Nephron (organoid): ENCODE measurements at regions not wholly inside any gene's neighbourhood (a gene's known extent, or its start where the extent isn't known, plus 50 kb on each side); places are given as distances from the start of the nearest gene placed in this dataset.
"Not testable (repeated sequence)": the region's sequence is repeated elsewhere in the genome, so short reads cannot be mapped to it uniquely, and the experiment has no call there.

Source experiments
- H3K27ac Mint-ChIP-seq, 3 experiments: 2 replicates each; pipeline ENCODE4 v1.8.0; 2020; ENCODE audit warnings: mixed read lengths in 3 of 3, mild to moderate bottlenecking in 2 of 3, moderate library complexity in 1 of 3
- H3K27me3 Mint-ChIP-seq: 2 replicates; pipeline ENCODE4 v1.8.0; 2021; ENCODE audit warnings: low read depth, mild to moderate bottlenecking, moderate library complexity, mixed read lengths
- H3K36me3 Mint-ChIP-seq: 2 replicates; pipeline ENCODE4 v1.8.0; 2020; ENCODE audit warnings: low read depth, mixed read lengths
- H3K4me1 Mint-ChIP-seq: 2 replicates; pipeline ENCODE4 v1.8.0; 2020; ENCODE audit warnings: mixed read lengths
- H3K4me3 Mint-ChIP-seq, 3 experiments: 2 replicates each; pipeline ENCODE4 v1.8.0; 2020; ENCODE audit warnings: mild to moderate bottlenecking in 3 of 3, mixed read lengths in 3 of 3, moderate library complexity in 2 of 3
- H3K9me3 Mint-ChIP-seq: 2 replicates; pipeline ENCODE4 v1.8.0; 2020; ENCODE audit warnings: mixed read lengths
- CTCF ChIP-seq, 3 experiments: fragments of 200-600 bp; sonication (generic); IDR thresholded peaks; one replicate each; pipeline ENCODE4 v1.5.0; 2021; ENCODE audit warnings: antibody characterized with exemption in 3 of 3; ENCODE audit not compliant: unreplicated experiment in 3 of 3

GRCh38 chr1:185520188-185520920 lies 203.3 kb upstream of the IVNS1ABP start:
- TF ChIP-seq CTCF (IDR thresholded peaks at IDR 0.05; ENCODE audit: unreplicated experiment in 3 of 3) = no peak
- Mint-ChIP-seq H3K36me3 (peaks cover 7% of the 10 kb centered on the region), H3K9me3 (peaks cover 30% of the 10 kb centered on the region), H3K4me3 (no peak overlapping the region), H3K27me3 (no peaks in the 10 kb centered on the region), H3K4me1 (no peaks in the 10 kb centered on the region), H3K27ac (no peak overlapping the region)

- H3K4me3 Mint-ChIP-seq = no peak overlapping the region
- peaks cover 28% of the 10 kb centered on the region for H3K9me3 Mint-ChIP-seq
- H3K36me3 Mint-ChIP-seq = peaks cover 7% of the 10 kb centered on the region
- no peaks in the 10 kb centered on the region for H3K4me1 Mint-ChIP-seq
- no peak for TF ChIP-seq CTCF (IDR thresholded peaks at IDR 0.05; ENCODE audit: unreplicated experiment in 3 of 3)
- no peaks in the 10 kb centered on the region for H3K27me3 Mint-ChIP-seq
- no peak overlapping the region for H3K27ac Mint-ChIP-seq
These were observed 200.9 kb upstream of the IVNS1ABP start for GRCh38 chr1:185517808-185518419.

GRCh38 chr1:185517301-185517700 lies 200.3 kb upstream of the IVNS1ABP start:
- H3K4me3 Mint-ChIP-seq, H3K27ac Mint-ChIP-seq: not testable (repeated sequence)

GRCh38 chr1:185515696-185516095 lies 198.7 kb upstream of the IVNS1ABP start:
- Mint-ChIP-seq H3K36me3 (peaks cover 7% of the 10 kb centered on the region), H3K27me3 (no peaks in the 10 kb centered on the region), H3K4me1 (no peaks in the 10 kb centered on the region), H3K4me3 (no peak overlapping the region), H3K9me3 (peaks cover 25% of the 10 kb centered on the region), H3K27ac (no peak overlapping the region)
- TF ChIP-seq CTCF (IDR thresholded peaks at IDR 0.05; ENCODE audit: unreplicated experiment in 3 of 3) = no peak

More at GRCh38 chr1:185517301-185517700, 200.3 kb upstream of the IVNS1ABP start:
- H3K4me1 Mint-ChIP-seq, H3K36me3 Mint-ChIP-seq, H3K27me3 Mint-ChIP-seq: not testable (repeated sequence)
- peaks cover 28% of the 10 kb centered on the region for H3K9me3 Mint-ChIP-seq

- TF ChIP-seq CTCF (IDR thresholded peaks at IDR 0.05; ENCODE audit: unreplicated experiment in 3 of 3) = no peak
- no peaks in the 10 kb centered on the region for H3K27me3 Mint-ChIP-seq
- H3K4me1 Mint-ChIP-seq = no peaks in the 10 kb centered on the region
- peaks cover 16% of the 10 kb centered on the region for H3K9me3 Mint-ChIP-seq
- H3K4me3 Mint-ChIP-seq = no peak overlapping the region
- no peak overlapping the region for H3K27ac Mint-ChIP-seq
- H3K36me3 Mint-ChIP-seq = peaks cover 7% of the 10 kb centered on the region
These were observed 197.3 kb upstream of the IVNS1ABP start for GRCh38 chr1:185514311-185514710.

GRCh38 chr1:185512442-185512841 lies 195.4 kb upstream of the IVNS1ABP start:
- H3K4me3 Mint-ChIP-seq = no peak overlapping the region
- peaks cover 17% of the 10 kb centered on the region for H3K9me3 Mint-ChIP-seq
- no peak overlapping the region for H3K27ac Mint-ChIP-seq
- no peak for TF ChIP-seq CTCF (IDR thresholded peaks at IDR 0.05; ENCODE audit: unreplicated experiment in 3 of 3)
- H3K36me3 Mint-ChIP-seq = peaks cover 6% of the 10 kb centered on the region
- no peaks in the 10 kb centered on the region for H3K4me1 Mint-ChIP-seq
- no peaks in the 10 kb centered on the region for H3K27me3 Mint-ChIP-seq
